AG08396 (cell line): ENCODE measurements at regions not wholly inside any gene's neighbourhood (a gene's known extent, or its start where the extent isn't known, plus 50 kb on each side); places are given as distances from the start of the nearest gene placed in this dataset.

Source experiments
- DNase-seq: peaks from one replicate; pipeline ENCODE4 v3.0.0; 2012; ENCODE audit warnings: low spot score, mixed read lengths

DNA sequence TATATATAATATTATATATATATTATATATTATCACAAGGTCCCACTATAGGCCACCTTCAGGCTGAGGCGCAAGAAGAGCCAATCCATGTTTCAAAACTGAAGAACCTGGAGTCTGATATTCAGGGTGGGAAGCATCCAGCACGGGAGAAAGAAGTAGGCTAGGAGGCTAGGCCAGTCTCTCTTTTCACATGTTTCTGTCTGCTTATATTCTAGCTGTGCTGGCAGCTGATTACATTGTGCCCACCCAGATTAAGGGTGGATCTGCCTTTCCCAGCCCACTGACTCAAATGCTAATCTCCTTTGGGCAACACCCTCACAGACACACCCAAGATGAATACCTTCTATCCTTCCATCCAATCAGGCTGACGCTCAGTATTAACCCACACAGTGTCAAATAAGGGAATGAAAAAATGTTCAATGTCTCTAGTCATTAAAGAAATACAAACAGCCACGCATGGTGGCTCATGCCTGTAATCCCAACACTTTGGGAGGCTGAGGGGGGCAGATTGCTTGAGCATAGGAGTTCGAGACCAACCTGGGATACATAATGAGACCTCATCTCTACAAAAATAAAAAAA lies 135.4 kb upstream of the PCBD1 start:
- DNase-seq = no peak

DNA sequence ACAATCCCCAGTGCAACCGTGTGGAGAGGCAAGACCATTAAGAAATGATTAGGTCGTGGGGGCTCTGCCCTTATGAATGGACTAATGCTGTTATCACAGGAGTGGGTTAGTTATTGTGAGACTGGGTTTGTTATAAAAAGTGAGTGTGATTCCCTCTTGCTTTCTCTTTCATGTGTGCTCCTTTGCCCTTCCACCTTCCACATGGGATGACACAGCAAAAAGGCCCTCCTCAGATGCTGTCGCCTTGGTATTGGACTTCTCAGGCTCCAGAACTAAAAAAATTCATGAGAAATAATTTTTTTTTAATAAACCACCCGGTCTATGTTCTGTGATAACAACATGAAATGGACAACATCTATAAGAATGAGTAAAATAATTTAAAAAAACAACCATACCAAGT lies 136.1 kb upstream of the PCBD1 start:
- no peak for DNase-seq

DNA sequence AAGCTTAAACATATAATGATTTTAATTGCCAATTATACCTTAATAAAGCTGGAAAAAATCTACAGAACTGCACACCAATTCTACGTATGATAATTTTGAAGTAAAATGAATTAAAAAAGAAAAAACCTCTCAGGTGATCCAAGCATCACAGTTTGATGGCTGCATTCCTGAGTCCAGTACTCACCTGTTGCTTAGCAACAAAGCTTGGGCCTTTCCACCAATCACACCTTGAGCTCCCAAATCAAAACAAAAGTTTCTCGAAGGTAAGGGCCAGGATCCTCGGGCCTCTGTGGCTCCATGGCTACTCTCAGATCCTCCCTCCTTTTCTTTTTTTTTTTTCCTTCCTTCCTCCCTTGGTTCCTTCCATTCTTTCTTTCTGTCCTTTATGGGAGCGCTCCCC lies 137.2 kb upstream of the PCBD1 start:
- DNase-seq = no peak

- DNase-seq = no peak
Observed at GRCh38 chr10:71028066-71028465, 139.7 kb upstream of the PCBD1 start.

DNA sequence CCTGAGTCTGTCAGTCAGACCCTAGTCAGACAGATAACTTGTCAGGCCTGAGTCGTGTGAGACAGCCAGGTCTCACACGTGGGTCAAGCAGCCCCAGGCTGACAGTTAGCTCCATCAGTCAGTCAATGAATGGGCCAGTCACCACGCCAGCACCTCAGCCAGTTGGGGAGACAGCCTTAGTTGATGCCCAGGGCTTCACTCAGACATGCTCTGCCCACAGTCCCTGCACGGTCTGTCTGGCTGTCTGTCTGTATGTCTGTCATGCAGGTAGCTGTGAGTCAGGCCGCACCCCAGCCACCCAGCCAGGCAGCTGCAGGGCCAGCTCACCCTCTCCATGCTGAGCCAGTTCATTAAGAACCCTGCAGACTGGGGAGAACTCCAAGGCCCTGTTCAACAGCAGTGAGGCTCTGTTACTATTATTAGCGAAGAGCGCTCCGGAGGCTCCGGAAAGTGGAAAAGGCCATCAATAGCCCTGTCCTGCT lies 141.1 kb upstream of the PCBD1 start:
- no peak for DNase-seq

DNA sequence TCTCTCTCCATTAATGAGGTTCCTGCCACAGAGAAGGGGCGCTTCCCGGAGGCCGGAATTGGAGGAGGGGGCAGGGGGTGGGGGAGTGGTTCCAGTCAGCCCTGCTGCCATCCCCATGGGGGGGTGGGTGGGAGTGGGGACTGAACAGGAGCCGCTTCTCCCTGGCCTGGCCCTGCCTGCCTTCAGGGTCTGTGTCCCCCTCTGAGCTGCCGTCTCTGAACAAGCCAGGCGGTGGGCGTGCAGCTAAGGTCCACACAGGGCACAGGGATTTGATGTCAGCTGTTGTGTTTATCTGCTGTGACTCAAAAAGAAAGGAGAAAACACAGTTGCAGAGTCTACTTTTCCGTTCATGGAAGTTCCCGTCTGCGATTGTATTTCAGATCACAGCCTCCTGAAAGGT lies 141.5 kb upstream of the PCBD1 start:
- no peak for DNase-seq

- DNase-seq = no peak
Observed at GRCh38 chr10:71031026-71031425, 142.7 kb upstream of the PCBD1 start.

GRCh38 chr10:71031603-71032002 lies 143.2 kb upstream of the PCBD1 start:
- no peak for DNase-seq

- no peak for DNase-seq
Observed at GRCh38 chr10:71032887-71033286, 144.5 kb upstream of the PCBD1 start.

DNA sequence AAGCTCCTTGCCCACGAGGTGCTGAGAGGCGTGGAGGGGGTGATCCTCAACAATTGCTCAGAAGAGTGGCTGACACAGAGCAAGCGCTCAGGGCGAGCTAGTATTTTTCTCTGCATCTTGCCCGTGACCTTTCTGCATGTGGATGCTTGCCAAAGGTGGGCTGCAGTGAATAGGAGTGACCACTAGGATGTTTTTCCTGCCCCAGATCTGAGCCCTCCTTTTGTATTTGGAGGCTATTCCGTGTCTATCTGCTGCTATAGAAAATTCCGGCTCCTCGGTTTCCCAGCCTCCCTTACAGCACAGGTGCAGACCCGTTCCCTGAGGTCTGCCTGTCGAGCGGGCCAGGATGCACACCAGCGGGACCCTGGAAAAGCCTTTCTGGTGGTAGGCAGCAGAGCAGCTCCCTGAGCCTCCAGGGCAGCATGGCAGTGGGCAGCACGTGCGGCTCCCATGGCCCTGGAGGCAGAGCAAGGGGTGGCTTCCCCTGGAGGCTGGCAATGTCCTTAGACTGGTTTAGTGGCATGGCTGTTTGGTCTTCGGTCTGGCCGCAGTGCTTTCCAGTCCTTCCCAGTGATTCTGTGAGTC lies 145.1 kb upstream of the PCBD1 start:
- no peak for DNase-seq

- no peak for DNase-seq
Observed at GRCh38 chr10:71035511-71036296, 147.3 kb upstream of the PCBD1 start.

- no peak for DNase-seq
Observed at GRCh38 chr10:71036297-71036966, 148.1 kb upstream of the PCBD1 start.

GRCh38 chr10:71038091-71038633 lies 149.8 kb upstream of the PCBD1 start:
- DNase-seq = no peak

DNA sequence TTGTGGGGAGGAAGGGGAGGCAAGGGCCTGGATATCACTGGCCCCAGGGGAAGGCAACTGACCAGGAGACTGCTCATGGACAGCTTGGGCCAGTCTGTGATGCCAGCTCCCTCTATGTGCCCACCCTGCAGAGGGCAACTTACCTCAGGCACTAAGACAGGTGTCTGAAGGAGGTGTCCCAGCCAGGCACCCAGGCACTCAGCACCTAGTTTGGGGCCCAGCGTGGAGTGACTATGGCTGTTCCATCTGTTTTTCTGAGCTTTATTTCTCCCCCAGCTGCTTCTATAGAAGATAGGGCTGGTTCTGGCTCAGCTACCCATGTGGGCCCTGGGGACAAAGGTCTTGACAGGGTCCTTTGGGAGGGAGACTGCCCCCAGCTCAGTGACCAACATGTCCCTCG lies 150.6 kb upstream of the PCBD1 start:
- no peak for DNase-seq

DNA sequence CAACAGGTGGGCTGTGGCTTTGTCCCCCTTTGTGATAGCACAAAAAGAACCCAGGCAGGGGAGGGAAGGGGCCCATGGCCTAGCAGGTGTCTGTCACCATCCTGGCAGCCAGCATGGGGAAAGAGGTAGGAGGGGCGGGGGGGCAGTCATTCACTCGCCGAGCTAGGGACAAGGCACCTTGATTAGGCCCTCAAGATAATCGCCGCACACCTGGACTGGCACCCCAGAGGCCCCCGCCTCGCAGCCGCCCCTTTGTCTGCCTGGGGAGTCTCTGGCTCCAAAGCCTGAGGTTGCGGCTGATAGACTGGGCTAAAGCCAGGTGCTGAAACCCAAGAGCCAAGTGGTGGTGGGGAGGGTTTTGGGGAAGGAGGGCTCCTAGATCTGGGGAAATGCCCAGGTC lies 151.2 kb upstream of the PCBD1 start:
- DNase-seq = no peak

GRCh38 chr10:71040343-71040742 lies 152.0 kb upstream of the PCBD1 start:
- no peak for DNase-seq

GRCh38 chr10:71040846-71041605 lies 152.7 kb upstream of the PCBD1 start:
- no peak for DNase-seq

- no peak for DNase-seq
Observed at GRCh38 chr10:71042216-71042615, 153.9 kb upstream of the PCBD1 start.

GRCh38 chr10:71042699-71043098 lies 154.3 kb upstream of the PCBD1 start:
- DNase-seq = no peak

GRCh38 chr10:71043858-71044257 lies 155.5 kb upstream of the PCBD1 start:
- no peak for DNase-seq

- DNase-seq = no peak
Observed at GRCh38 chr10:71044720-71045119, 156.4 kb upstream of the PCBD1 start.
